ENCODE measurements at regions not wholly inside any gene's neighbourhood (a gene's known extent, or its start where the extent isn't known, plus 50 kb on each side); places are given as distances from the start of the nearest gene placed in this dataset.

DNA sequence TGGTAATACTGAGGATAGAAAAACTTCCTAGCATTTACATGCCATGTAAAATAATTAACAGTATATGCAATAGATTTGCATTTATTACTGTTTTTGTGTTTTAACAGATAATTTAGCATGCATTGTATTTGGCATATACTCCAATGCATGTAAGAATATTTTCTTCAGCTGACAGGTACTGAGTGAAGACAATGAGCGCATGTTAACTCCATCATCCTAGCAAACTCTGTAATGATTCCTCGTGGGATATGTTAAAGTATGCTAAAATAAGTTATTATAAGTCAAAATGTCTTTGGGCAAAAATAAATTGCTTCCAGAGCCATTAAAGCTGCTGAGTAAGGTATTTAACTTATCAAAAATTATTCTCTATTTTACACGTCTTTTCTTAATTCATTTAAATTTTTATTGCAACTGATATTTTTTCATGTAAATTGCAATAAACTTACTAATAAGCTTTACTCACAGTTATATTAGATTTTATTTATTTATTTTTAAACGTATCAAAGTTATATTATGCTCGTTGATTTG, 616.4 kb upstream of the NDST4 start:
- DNase-seq (ENCODE audit: low spot score), result no peak
- H3K36me3 ChIP-seq (ENCODE audit: insufficient read depth), result no peaks in the 10 kb centered on the region
- no peak overlapping the region for H3K27ac ChIP-seq (ENCODE audit: low read depth)
- Mint-ChIP-seq H3K27me3 (ENCODE audit: insufficient read depth, low read depth, poor library complexity) (no peaks in the 10 kb centered on the region), H3K27ac (no peak overlapping the region), H3K36me3 (ENCODE audit: low read depth) (no peaks in the 10 kb centered on the region), H3K4me3 (no peak overlapping the region), H3K4me1 (no peaks in the 10 kb centered on the region), H3K9me3 (no peaks in the 10 kb centered on the region)
- H2AFZ ChIP-seq, result no peak overlapping the region
- no peak overlapping the region for H3K4me3 ChIP-seq
- H3K27me3 ChIP-seq (ENCODE audit: insufficient read depth), result no peaks in the 10 kb centered on the region
- no peaks in the 10 kb centered on the region for H3F3A ChIP-seq (replicated peaks; ENCODE audit: low read depth)
- no peaks in the 10 kb centered on the region for H3K4me1 ChIP-seq (ENCODE audit: insufficient read depth)
- H3K4me2 ChIP-seq, result no peak overlapping the region
- H3K9me2 ChIP-seq (ENCODE audit: insufficient read depth), result no peaks in the 10 kb centered on the region
- H3K79me2 ChIP-seq (replicated peaks; ENCODE audit: insufficient read depth), result no peaks in the 10 kb centered on the region
- TF ChIP-seq JUNB (IDR thresholded peaks at IDR 0.05; ENCODE audit: unreplicated experiment), result no peak
- TF ChIP-seq NANOG (IDR thresholded peaks at IDR 0.05; ENCODE audit: borderline replicate concordance), result no peak
- TF ChIP-seq, protein P1, sequence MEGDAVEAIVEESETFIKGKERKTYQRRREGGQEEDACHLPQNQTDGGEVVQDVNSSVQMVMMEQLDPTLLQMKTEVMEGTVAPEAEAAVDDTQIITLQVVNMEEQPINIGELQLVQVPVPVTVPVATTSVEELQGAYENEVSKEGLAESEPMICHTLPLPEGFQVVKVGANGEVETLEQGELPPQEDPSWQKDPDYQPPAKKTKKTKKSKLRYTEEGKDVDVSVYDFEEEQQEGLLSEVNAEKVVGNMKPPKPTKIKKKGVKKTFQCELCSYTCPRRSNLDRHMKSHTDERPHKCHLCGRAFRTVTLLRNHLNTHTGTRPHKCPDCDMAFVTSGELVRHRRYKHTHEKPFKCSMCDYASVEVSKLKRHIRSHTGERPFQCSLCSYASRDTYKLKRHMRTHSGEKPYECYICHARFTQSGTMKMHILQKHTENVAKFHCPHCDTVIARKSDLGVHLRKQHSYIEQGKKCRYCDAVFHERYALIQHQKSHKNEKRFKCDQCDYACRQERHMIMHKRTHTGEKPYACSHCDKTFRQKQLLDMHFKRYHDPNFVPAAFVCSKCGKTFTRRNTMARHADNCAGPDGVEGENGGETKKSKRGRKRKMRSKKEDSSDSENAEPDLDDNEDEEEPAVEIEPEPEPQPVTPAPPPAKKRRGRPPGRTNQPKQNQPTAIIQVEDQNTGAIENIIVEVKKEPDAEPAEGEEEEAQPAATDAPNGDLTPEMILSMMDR (conservative IDR thresholded peaks at IDR 0.05; ENCODE audit: low read depth in 2 of 2), result no peak
- TF ChIP-seq REST (IDR thresholded peaks at IDR 0.05; ENCODE audit: unreplicated experiment), result no peak
- TF ChIP-seq POLR2AphosphoS5 (IDR thresholded peaks at IDR 0.05; ENCODE audit: low read depth), result no peak
- no peak for TF ChIP-seq ZNF114 (CRISPR knock-in tag; IDR thresholded peaks at IDR 0.05)
- TF ChIP-seq STAT1 (IDR thresholded peaks at IDR 0.05; ENCODE audit: unreplicated experiment), result no peak
- no peak for TF ChIP-seq EZH2 (IDR thresholded peaks at IDR 0.05; ENCODE audit: low read depth, unreplicated experiment)
- TF ChIP-seq, protein P2, sequence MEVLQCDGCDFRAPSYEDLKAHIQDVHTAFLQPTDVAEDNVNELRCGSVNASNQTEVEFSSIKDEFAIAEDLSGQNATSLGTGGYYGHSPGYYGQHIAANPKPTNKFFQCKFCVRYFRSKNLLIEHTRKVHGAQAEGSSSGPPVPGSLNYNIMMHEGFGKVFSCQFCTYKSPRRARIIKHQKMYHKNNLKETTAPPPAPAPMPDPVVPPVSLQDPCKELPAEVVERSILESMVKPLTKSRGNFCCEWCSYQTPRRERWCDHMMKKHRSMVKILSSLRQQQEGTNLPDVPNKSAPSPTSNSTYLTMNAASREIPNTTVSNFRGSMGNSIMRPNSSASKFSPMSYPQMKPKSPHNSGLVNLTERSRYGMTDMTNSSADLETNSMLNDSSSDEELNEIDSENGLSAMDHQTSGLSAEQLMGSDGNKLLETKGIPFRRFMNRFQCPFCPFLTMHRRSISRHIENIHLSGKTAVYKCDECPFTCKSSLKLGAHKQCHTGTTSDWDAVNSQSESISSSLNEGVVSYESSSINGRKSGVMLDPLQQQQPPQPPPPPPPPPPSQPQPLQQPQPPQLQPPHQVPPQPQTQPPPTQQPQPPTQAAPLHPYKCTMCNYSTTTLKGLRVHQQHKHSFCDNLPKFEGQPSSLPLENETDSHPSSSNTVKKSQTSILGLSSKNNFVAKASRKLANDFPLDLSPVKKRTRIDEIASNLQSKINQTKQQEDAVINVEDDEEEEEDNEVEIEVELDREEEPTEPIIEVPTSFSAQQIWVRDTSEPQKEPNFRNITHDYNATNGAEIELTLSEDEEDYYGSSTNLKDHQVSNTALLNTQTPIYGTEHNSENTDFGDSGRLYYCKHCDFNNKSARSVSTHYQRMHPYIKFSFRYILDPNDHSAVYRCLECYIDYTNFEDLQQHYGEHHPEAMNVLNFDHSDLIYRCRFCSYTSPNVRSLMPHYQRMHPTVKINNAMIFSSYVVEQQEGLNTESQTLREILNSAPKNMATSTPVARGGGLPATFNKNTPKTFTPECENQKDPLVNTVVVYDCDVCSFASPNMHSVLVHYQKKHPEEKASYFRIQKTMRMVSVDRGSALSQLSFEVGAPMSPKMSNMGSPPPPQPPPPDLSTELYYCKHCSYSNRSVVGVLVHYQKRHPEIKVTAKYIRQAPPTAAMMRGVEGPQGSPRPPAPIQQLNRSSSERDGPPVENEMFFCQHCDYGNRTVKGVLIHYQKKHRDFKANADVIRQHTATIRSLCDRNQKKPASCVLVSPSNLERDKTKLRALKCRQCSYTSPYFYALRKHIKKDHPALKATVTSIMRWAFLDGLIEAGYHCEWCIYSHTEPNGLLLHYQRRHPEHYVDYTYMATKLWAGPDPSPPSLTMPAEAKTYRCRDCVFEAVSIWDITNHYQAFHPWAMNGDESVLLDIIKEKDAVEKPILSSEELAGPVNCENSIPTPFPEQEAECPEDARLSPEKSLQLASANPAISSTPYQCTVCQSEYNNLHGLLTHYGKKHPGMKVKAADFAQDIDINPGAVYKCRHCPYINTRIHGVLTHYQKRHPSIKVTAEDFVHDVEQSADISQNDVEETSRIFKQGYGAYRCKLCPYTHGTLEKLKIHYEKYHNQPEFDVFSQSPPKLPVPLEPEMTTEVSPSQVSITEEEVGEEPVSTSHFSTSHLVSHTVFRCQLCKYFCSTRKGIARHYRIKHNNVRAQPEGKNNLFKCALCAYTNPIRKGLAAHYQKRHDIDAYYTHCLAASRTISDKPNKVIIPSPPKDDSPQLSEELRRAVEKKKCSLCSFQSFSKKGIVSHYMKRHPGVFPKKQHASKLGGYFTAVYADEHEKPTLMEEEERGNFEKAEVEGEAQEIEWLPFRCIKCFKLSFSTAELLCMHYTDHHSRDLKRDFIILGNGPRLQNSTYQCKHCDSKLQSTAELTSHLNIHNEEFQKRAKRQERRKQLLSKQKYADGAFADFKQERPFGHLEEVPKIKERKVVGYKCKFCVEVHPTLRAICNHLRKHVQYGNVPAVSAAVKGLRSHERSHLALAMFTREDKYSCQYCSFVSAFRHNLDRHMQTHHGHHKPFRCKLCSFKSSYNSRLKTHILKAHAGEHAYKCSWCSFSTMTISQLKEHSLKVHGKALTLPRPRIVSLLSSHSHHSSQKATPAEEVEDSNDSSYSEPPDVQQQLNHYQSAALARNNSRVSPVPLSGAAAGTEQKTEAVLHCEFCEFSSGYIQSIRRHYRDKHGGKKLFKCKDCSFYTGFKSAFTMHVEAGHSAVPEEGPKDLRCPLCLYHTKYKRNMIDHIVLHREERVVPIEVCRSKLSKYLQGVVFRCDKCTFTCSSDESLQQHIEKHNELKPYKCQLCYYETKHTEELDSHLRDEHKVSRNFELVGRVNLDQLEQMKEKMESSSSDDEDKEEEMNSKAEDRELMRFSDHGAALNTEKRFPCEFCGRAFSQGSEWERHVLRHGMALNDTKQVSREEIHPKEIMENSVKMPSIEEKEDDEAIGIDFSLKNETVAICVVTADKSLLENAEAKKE (CRISPR knock-in tag; IDR thresholded peaks at IDR 0.05), result no peak
- TF ChIP-seq ETS1 (IDR thresholded peaks at IDR 0.05), result no peak
- TF ChIP-seq ZNF331 (CRISPR knock-in tag; IDR thresholded peaks at IDR 0.05; ENCODE audit: low read depth), result no peak
- no peak for TF ChIP-seq CREB1 (CRISPR knock-in tag; IDR thresholded peaks at IDR 0.05; ENCODE audit: low read depth)
- TF ChIP-seq EZH2phosphoT487 (IDR thresholded peaks at IDR 0.05; ENCODE audit: unreplicated experiment), result no peak
- no peaks in the 10 kb centered on the region for H4K20me1 ChIP-seq (replicated peaks; ENCODE audit: insufficient read depth)
- ATAC-seq, result no peak

All from GM23338 (cell line).